Astrocyte (in vitro differentiated cells and primary cell): ENCODE measurements at regions not wholly inside any gene's neighbourhood (a gene's known extent, or its start where the extent isn't known, plus 50 kb on each side); places are given as distances from the start of the nearest gene placed in this dataset.

ENCODE experiments used
- EZH2 ChIP-seq: IDR thresholded peaks from 2 replicates; pipeline ENCODE4 v1.6.1; 2012; ENCODE audit warnings: mild to moderate bottlenecking, low read length, inconsistent platforms; ENCODE audit not compliant: insufficient read depth
- TF ChIP-seq, protein P1 (sequence below): IDR thresholded peaks from 2 replicates; pipeline ENCODE4 v1.5.1; 2011; ENCODE audit warnings: low read depth, mild to moderate bottlenecking, inconsistent platforms, low read length, moderate library complexity; ENCODE audit not compliant: insufficient read depth

DNA sequence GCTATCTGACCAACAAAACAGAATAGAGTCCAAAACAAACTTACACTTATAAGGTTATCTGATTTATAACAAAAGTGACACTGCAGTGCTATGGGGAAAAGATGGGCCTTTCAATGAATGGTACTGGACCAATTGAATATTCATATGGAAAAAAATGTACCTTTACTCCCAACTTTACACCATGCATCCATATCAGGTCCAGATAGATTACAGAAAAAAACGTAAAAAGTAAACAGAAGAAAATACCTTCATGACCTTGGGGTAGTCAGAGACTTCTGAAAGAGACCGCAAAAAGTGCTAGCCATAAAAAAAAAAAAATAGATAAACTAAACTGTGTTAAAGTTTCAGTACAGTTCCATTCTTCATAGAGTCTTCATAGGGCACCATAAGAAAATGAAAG lies 308.3 kb downstream of the GXYLT1 start:
- TF ChIP-seq, protein P1, sequence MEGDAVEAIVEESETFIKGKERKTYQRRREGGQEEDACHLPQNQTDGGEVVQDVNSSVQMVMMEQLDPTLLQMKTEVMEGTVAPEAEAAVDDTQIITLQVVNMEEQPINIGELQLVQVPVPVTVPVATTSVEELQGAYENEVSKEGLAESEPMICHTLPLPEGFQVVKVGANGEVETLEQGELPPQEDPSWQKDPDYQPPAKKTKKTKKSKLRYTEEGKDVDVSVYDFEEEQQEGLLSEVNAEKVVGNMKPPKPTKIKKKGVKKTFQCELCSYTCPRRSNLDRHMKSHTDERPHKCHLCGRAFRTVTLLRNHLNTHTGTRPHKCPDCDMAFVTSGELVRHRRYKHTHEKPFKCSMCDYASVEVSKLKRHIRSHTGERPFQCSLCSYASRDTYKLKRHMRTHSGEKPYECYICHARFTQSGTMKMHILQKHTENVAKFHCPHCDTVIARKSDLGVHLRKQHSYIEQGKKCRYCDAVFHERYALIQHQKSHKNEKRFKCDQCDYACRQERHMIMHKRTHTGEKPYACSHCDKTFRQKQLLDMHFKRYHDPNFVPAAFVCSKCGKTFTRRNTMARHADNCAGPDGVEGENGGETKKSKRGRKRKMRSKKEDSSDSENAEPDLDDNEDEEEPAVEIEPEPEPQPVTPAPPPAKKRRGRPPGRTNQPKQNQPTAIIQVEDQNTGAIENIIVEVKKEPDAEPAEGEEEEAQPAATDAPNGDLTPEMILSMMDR, result no peak
- TF ChIP-seq EZH2, result no peak
